ENCODE measurements at regions not wholly inside any gene's neighbourhood (a gene's known extent, or its start where the extent isn't known, plus 50 kb on each side); places are given as distances from the start of the nearest gene placed in this dataset.

DNA sequence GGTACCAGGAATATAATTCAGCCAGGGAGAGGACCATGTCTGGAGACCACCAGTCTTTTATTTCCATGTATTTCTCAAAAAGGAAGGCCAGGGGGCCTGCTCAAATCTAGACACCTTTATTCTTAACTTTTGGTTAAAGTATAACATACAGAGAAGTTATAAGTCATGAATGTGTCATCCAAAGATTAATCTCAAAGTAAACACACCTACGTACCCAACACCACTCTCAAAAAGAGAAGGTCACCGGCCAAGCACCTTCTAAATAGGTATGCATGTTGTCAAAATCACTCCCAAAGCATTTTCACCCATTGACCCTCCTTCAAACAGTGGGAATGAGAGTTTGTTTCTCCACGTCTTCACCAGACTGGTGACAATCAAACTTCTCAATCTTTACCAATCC is 60.0 kb upstream of the FZD10 start:
- DNase-seq (ENCODE audit: low spot score) = no peak

DNA sequence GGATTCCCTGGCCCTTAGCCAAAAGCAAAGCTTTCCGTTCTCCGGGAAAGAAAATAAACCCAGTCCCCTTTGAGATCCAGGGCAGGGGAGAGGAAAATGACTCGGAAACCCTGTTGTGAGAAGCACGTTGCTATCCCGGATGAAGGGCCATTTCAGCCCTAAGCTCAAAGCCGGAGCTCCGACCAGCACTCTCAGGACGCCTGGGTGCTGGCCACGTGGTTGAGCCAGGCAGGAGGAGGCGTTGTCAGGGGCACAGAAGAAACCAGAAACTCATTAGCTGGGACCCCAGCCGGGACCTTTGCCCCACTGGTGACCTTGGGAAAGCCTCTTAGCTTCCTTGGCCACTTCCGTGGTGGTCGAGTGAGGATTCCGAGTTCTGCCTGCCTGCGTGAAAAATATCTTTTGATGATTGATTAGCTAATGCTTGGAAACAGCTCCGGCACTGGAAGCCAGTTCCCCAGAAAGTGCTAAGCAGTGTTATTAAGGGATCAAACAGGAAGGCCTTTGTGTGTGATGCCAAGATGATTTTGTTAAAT is 57.6 kb upstream of the FZD10 start:
- DNase-seq (ENCODE audit: low spot score) = peak; percentile 38

DNA sequence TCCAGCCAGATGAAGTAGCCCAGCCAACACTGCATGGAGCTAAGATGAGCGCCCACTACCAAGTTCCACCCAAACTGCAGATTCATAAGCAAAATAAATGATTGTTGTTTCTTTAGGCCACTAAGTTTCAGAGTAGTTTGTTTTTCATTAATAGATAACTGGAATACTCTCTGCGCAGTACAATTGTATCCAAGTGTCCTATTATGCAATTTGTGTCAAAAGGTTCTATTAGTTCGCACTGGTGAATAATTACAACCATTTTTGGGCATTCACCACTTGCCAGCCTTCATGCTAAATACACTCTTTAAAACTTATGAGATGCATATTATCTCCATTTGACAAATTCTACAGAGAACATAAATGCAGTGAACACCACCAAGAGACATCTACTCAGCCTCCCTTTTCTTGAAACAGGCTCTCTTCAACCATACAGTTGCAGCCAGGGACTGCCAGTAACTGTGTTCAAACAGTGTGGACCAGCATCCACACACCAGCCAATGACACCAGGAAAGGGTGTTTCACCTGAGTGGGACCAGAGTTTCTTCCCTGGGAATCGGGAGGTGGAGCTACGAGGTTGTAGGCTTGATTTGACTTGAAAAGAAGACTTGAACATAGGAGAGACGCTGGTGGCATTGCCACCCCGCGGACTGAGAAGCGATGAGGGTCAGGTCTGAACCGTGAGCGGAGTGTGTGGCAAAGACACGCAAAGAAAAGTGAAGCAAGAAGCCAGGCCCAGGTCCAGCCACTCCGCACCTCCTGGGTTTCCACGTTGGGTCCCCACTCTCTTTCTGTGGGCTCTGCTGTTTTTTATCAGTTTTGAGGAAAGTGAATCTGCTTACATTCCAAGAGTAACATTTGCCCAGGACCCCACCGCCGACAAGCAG is 53.0 kb upstream of the FZD10 start:
- DNase-seq (ENCODE audit: low spot score) = no peak

DNA sequence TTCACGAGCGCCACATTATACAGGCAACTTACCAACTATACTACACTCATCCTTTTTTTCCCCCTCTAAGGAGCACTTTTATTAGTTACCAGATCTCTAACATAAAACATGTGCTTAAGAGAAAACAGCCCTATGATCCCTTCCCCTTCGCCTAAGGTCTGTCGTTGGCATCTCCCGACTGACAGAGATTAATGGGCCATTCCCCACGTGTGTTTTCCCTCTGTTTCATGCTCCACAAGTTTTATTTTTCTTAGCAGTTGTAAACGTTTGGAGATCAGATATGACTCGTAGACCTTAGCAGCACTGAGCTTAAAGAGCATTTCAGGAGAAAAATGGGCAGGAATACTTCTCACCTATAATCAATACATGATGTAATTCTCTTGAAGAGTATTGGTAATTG is 51.4 kb upstream of the FZD10 start:
- no peak for DNase-seq (ENCODE audit: low spot score)

DNA sequence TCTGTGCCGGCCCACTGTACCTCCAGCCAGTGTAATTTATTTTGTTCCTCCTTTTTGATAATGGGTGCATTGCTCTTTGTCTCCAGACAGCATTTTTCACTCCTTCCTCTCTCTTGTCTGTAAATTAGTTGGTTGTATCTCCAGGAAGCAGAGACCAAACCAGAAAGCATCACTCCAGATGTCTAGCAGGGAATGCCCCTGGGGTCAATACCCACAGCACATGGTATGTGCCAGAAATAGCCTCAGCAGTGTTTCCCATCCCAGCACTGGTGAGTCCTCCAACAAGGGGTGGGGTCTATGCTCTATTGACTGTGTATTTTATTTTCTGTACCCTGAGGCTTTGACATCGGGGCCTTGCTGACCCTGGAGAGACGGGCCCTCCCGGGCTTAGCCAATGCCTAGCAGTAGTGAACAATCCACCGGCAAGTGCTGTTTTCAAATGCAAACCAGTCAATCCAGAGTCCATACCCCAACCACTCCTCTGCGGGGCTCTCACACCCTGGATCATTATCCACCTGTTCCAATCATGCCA is 50.2 kb upstream of the FZD10 start:
- DNase-seq (ENCODE audit: low spot score) = no peak

All from umbilical cord (tissue), 1 donor.